Muscle layer of colon (tissue), 2 donors: ENCODE measurements at regions not wholly inside any gene's neighbourhood (a gene's known extent, or its start where the extent isn't known, plus 50 kb on each side); places are given as distances from the start of the nearest gene placed in this dataset.
"Not testable (repeated sequence)": the region's sequence is repeated elsewhere in the genome, so short reads cannot be mapped to it uniquely, and the experiment has no call there.

Experiments used
- H3K27ac ChIP-seq: one replicate; pipeline ENCODE4 v1.7.0; 2013; ENCODE audit warnings: low read depth, mild to moderate bottlenecking, low read length, moderate library complexity
- H3K27me3 ChIP-seq, 2 donors: one replicate each; pipeline ENCODE4 v1.7.0; 2013; ENCODE audit warnings: low read length in 2 of 2, mild to moderate bottlenecking in 2 of 2; ENCODE audit not compliant: insufficient read depth in 2 of 2, control insufficient read depth in 1 of 2
- H3K36me3 ChIP-seq: one replicate; pipeline ENCODE4 v1.7.0; 2013; ENCODE audit warnings: mild to moderate bottlenecking, low read length; ENCODE audit not compliant: insufficient read depth
- H3K4me1 ChIP-seq: one replicate; pipeline ENCODE4 v1.7.0; 2013; ENCODE audit warnings: mild to moderate bottlenecking, low read length; ENCODE audit not compliant: insufficient read depth
- H3K4me3 ChIP-seq, 2 donors: one replicate each; pipeline ENCODE4 v1.7.0; 2013; ENCODE audit warnings: low read length in 2 of 2, low read depth in 1 of 2, mild to moderate bottlenecking in 1 of 2, moderate library complexity in 1 of 2
- H3K9ac ChIP-seq: one replicate; pipeline ENCODE4 v1.7.0; 2013; ENCODE audit warnings: low read length
- H3K9me3 ChIP-seq: one replicate; pipeline ENCODE4 v1.7.0; 2013; ENCODE audit warnings: mild to moderate bottlenecking, low read length
- donor health status: abdominal sarcoma.
- donor health status: Adenocarcinoma of cecum.

GRCh38 chr2:83368461-83368860 is 1090.6 kb downstream of the SUCLG1 start:
- no peaks in the 10 kb centered on the region for H3K9me3 ChIP-seq
- H3K9ac ChIP-seq = no peak overlapping the region
- no peak overlapping the region for H3K4me3 ChIP-seq
- H3K4me1 ChIP-seq = no peaks in the 10 kb centered on the region
- H3K27ac ChIP-seq = no peak overlapping the region
- no peaks in the 10 kb centered on the region for H3K27me3 ChIP-seq
- no peaks in the 10 kb centered on the region for H3K36me3 ChIP-seq

- H3K4me3 ChIP-seq = no peak overlapping the region
- H3K27me3 ChIP-seq = no peaks in the 10 kb centered on the region
- no peak overlapping the region for H3K9ac ChIP-seq
- H3K4me1 ChIP-seq = no peaks in the 10 kb centered on the region
- no peaks in the 10 kb centered on the region for H3K36me3 ChIP-seq
- no peaks in the 10 kb centered on the region for H3K9me3 ChIP-seq
- no peak overlapping the region for H3K27ac ChIP-seq
Measured at GRCh38 chr2:83365476-83365875, 1093.6 kb downstream of the SUCLG1 start.

GRCh38 chr2:83364264-83364663 is 1094.8 kb downstream of the SUCLG1 start:
- no peak overlapping the region for H3K4me3 ChIP-seq
- no peak overlapping the region for H3K27ac ChIP-seq
- H3K9ac ChIP-seq = no peak overlapping the region
- H3K9me3 ChIP-seq = no peaks in the 10 kb centered on the region
- no peaks in the 10 kb centered on the region for H3K36me3 ChIP-seq
- no peaks in the 10 kb centered on the region for H3K27me3 ChIP-seq
- no peaks in the 10 kb centered on the region for H3K4me1 ChIP-seq

GRCh38 chr2:83363138-83363537 is 1095.9 kb downstream of the SUCLG1 start:
- not testable (repeated sequence) for H3K4me1 ChIP-seq, H3K9me3 ChIP-seq, H3K36me3 ChIP-seq, H3K9ac ChIP-seq, H3K4me3 ChIP-seq, H3K27ac ChIP-seq, H3K27me3 ChIP-seq

- H3K4me1 ChIP-seq = no peaks in the 10 kb centered on the region
- no peak overlapping the region for H3K9ac ChIP-seq
- H3K4me3 ChIP-seq = no peak overlapping the region
- no peak overlapping the region for H3K27ac ChIP-seq
- H3K36me3 ChIP-seq = no peaks in the 10 kb centered on the region
- no peaks in the 10 kb centered on the region for H3K27me3 ChIP-seq
- no peaks in the 10 kb centered on the region for H3K9me3 ChIP-seq
Measured at GRCh38 chr2:83359336-83359735, 1099.7 kb downstream of the SUCLG1 start.

- Histone ChIP-seq H3K9me3 (no peaks in the 10 kb centered on the region), H3K4me1 (no peaks in the 10 kb centered on the region), H3K27me3 (no peaks in the 10 kb centered on the region), H3K27ac (no peak overlapping the region), H3K4me3 (no peak overlapping the region), H3K9ac (no peak overlapping the region), H3K36me3 (no peaks in the 10 kb centered on the region)
Measured at GRCh38 chr2:83342860-83343329, 1116.2 kb downstream of the SUCLG1 start.

GRCh38 chr2:83340424-83340823 is 1118.7 kb downstream of the SUCLG1 start:
- H3K27me3 ChIP-seq = no peaks in the 10 kb centered on the region
- no peak overlapping the region for H3K27ac ChIP-seq
- H3K9ac ChIP-seq = no peak overlapping the region
- no peaks in the 10 kb centered on the region for H3K9me3 ChIP-seq
- no peak overlapping the region for H3K4me3 ChIP-seq
- H3K36me3 ChIP-seq = no peaks in the 10 kb centered on the region
- H3K4me1 ChIP-seq = no peaks in the 10 kb centered on the region

GRCh38 chr2:83339942-83340341 is 1119.1 kb downstream of the SUCLG1 start:
- H3K4me1 ChIP-seq, H3K27ac ChIP-seq, H3K9ac ChIP-seq, H3K27me3 ChIP-seq, H3K9me3 ChIP-seq, H3K4me3 ChIP-seq, H3K36me3 ChIP-seq: not testable (repeated sequence)

- no peaks in the 10 kb centered on the region for H3K36me3 ChIP-seq
- no peak overlapping the region for H3K4me3 ChIP-seq
- H3K9me3 ChIP-seq = no peaks in the 10 kb centered on the region
- H3K9ac ChIP-seq = no peak overlapping the region
- no peak overlapping the region for H3K27ac ChIP-seq
- no peaks in the 10 kb centered on the region for H3K4me1 ChIP-seq
- no peaks in the 10 kb centered on the region for H3K27me3 ChIP-seq
Measured at GRCh38 chr2:83331810-83332209, 1127.3 kb downstream of the SUCLG1 start.

GRCh38 chr2:83323038-83323437 is 1136.0 kb downstream of the SUCLG1 start:
- no peaks in the 10 kb centered on the region for H3K36me3 ChIP-seq
- no peak overlapping the region for H3K27ac ChIP-seq
- no peaks in the 10 kb centered on the region for H3K4me1 ChIP-seq
- no peaks in the 10 kb centered on the region for H3K9me3 ChIP-seq
- H3K27me3 ChIP-seq = no peaks in the 10 kb centered on the region
- no peak overlapping the region for H3K9ac ChIP-seq
- no peak overlapping the region for H3K4me3 ChIP-seq

- H3K36me3 ChIP-seq = no peaks in the 10 kb centered on the region
- H3K9me3 ChIP-seq = no peaks in the 10 kb centered on the region
- no peak overlapping the region for H3K27ac ChIP-seq
- no peaks in the 10 kb centered on the region for H3K4me1 ChIP-seq
- H3K27me3 ChIP-seq = no peaks in the 10 kb centered on the region
- no peak overlapping the region for H3K9ac ChIP-seq
- H3K4me3 ChIP-seq = no peak overlapping the region
Measured at GRCh38 chr2:83320053-83320452, 1139.0 kb downstream of the SUCLG1 start.

GRCh38 chr2:83305758-83306378 is 1153.2 kb downstream of the SUCLG1 start:
- Histone ChIP-seq H3K9ac (no peak overlapping the region), H3K27ac (no peak overlapping the region), H3K27me3 (no peaks in the 10 kb centered on the region), H3K9me3 (no peaks in the 10 kb centered on the region), H3K4me1 (no peaks in the 10 kb centered on the region), H3K4me3 (no peak overlapping the region), H3K36me3 (no peaks in the 10 kb centered on the region)
